ENCODE measurements at regions not wholly inside any gene's neighbourhood (a gene's known extent, or its start where the extent isn't known, plus 50 kb on each side); places are given as distances from the start of the nearest gene placed in this dataset.
A peak's percentile ranks its signal among the peaks of the same experiment; 100 is the strongest.

- H3K36me3 ChIP-seq, result no peaks in the 10 kb centered on the region
- intact Hi-C loops (cut with DNase I), result no loop called here
- H3K27me3 ChIP-seq, result no peaks in the 10 kb centered on the region
- H3K4me3 ChIP-seq, result no peak overlapping the region
- DNase-seq (no peak), ATAC-seq (no peak)
- no peaks in the 10 kb centered on the region for H3K4me1 ChIP-seq
- peaks cover 0 to 7% (median 0%) of the 10 kb centered on the region in 11 donors for H3K9me3 ChIP-seq
- no peak overlapping the region for H3K27ac ChIP-seq
- WGBS, 2 donors, result 14 to 80% methylated on average over 4 of the region's 4 CpGs
- TF ChIP-seq CTCF (IDR thresholded peaks at IDR 0.05), result no peak
Measured at GRCh38 chr4:35493977-35494376, 750.3 kb downstream of the ARAP2 start.

GRCh38 chr4:35494955-35495354 lies 749.4 kb downstream of the ARAP2 start:
- DNase-seq (peak in 1 of 2 donors; percentile 4), ATAC-seq (no peak)
- Histone ChIP-seq H3K27me3 (no peaks in the 10 kb centered on the region), H3K9me3 (peaks cover 0 to 7% (median 0%) of the 10 kb centered on the region in 11 donors), H3K4me3 (no peak overlapping the region), H3K36me3 (no peaks in the 10 kb centered on the region), H3K4me1 (no peaks in the 10 kb centered on the region), H3K27ac (no peak overlapping the region)
- intact Hi-C loops (cut with DNase I), result no loop called here
- 84 to 94% methylated on average over 5 of the region's 5 CpGs for WGBS, 2 donors
- TF ChIP-seq CTCF (IDR thresholded peaks at IDR 0.05), result no peak

GRCh38 chr4:35500812-35501211 lies 743.5 kb downstream of the ARAP2 start:
- no peak for ATAC-seq
- TF ChIP-seq CTCF (IDR thresholded peaks at IDR 0.05), result no peak
- Histone ChIP-seq H3K4me3 (no peak overlapping the region), H3K4me1 (no peaks in the 10 kb centered on the region), H3K36me3 (no peaks in the 10 kb centered on the region), H3K27ac (no peak overlapping the region), H3K9me3 (no peaks in the 10 kb centered on the region), H3K27me3 (no peaks in the 10 kb centered on the region)
- DNase-seq, result no peak
- 67 to 73% methylated on average over 2 of the region's 2 CpGs for WGBS, 2 donors
- intact Hi-C loops (cut with DNase I), result no loop called here

GRCh38 chr4:35503435-35503834 lies 740.9 kb downstream of the ARAP2 start:
- H3K4me3 ChIP-seq, result no peak overlapping the region
- H3K9me3 ChIP-seq, result no peaks in the 10 kb centered on the region
- no peak for ATAC-seq
- no peaks in the 10 kb centered on the region for H3K36me3 ChIP-seq
- H3K4me1 ChIP-seq, result no peaks in the 10 kb centered on the region
- WGBS, 2 donors, result 46 to 52% methylated on average over 1 of the region's 1 CpG
- no peak overlapping the region for H3K27ac ChIP-seq
- DNase-seq, result no peak
- intact Hi-C loops (cut with DNase I), result no loop called here
- TF ChIP-seq CTCF (IDR thresholded peaks at IDR 0.05), result no peak
- H3K27me3 ChIP-seq, result no peaks in the 10 kb centered on the region

- Histone ChIP-seq H3K4me1 (no peaks in the 10 kb centered on the region), H3K4me3 (no peak overlapping the region), H3K9me3 (no peaks in the 10 kb centered on the region), H3K27ac (no peak overlapping the region), H3K36me3 (no peaks in the 10 kb centered on the region), H3K27me3 (no peaks in the 10 kb centered on the region)
- intact Hi-C loops (cut with DNase I), result no loop called here
- DNase-seq, result no peak
- 80 to 83% methylated on average over 3 of the region's 3 CpGs for WGBS, 2 donors
- ATAC-seq, result no peak
- no peak for TF ChIP-seq CTCF (IDR thresholded peaks at IDR 0.05)
Measured at GRCh38 chr4:35506161-35506560, 738.2 kb downstream of the ARAP2 start.
